ENCODE measurements at regions not wholly inside any gene's neighbourhood (a gene's known extent, or its start where the extent isn't known, plus 50 kb on each side); places are given as distances from the start of the nearest gene placed in this dataset.

DNA sequence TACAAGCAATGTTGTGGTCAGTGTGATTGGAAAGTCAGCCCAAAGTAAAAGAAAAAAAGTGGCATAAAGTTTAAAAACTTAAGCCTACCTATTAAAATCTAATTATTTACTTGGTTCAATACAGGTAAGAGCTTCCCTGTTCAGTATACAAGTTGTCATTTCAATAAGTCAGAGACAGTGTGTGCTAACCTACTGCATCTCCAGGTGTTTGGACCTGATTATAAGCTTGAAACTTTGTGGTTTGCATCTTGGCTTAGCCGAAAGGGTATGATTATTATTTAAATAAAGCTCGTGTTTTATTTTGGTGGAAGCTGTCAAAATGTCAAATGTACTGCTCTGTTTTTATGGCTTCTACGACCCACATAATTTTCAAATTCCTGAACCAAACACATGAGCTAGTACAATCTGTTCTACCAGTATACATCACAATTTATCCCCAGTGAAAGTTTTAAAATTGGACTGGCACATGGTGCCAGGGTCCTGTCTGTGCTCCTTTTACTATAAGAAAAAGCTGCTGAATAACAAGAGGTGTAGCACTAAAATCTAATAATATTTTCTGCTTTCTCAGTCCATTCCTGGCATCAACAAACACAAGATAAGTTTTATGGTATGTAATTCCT lies 103.9 kb upstream of the ANO3 start:
- TF ChIP-seq, protein P1, sequence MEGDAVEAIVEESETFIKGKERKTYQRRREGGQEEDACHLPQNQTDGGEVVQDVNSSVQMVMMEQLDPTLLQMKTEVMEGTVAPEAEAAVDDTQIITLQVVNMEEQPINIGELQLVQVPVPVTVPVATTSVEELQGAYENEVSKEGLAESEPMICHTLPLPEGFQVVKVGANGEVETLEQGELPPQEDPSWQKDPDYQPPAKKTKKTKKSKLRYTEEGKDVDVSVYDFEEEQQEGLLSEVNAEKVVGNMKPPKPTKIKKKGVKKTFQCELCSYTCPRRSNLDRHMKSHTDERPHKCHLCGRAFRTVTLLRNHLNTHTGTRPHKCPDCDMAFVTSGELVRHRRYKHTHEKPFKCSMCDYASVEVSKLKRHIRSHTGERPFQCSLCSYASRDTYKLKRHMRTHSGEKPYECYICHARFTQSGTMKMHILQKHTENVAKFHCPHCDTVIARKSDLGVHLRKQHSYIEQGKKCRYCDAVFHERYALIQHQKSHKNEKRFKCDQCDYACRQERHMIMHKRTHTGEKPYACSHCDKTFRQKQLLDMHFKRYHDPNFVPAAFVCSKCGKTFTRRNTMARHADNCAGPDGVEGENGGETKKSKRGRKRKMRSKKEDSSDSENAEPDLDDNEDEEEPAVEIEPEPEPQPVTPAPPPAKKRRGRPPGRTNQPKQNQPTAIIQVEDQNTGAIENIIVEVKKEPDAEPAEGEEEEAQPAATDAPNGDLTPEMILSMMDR (IDR thresholded peaks at IDR 0.05; ENCODE audit: extremely low read depth, insufficient read depth, missing control alignments), result no peak
- no peak for DNase-seq (ENCODE audit: low spot score)
- in situ Hi-C loops (cut with MboI; ENCODE audit: low pct_unique_long_range_greater_than_20kb, low sequenced_read_pairs, unreplicated experiment), result no loop called here

- no peak for DNase-seq (ENCODE audit: low spot score)
- in situ Hi-C loops (cut with MboI; ENCODE audit: low pct_unique_long_range_greater_than_20kb, low sequenced_read_pairs, unreplicated experiment), result no loop called here
- TF ChIP-seq, protein P1 (IDR thresholded peaks at IDR 0.05; ENCODE audit: extremely low read depth, insufficient read depth, missing control alignments), result no peak
These were observed 103.2 kb upstream of the ANO3 start for GRCh38 chr11:26228778-26229177.

- in situ Hi-C loops (cut with MboI; ENCODE audit: low pct_unique_long_range_greater_than_20kb, low sequenced_read_pairs, unreplicated experiment), result no loop called here
- no peak for DNase-seq (ENCODE audit: low spot score)
- TF ChIP-seq, protein P1 (IDR thresholded peaks at IDR 0.05; ENCODE audit: extremely low read depth, insufficient read depth, missing control alignments), result no peak
These were observed 102.7 kb upstream of the ANO3 start for GRCh38 chr11:26229257-26229656.

DNA sequence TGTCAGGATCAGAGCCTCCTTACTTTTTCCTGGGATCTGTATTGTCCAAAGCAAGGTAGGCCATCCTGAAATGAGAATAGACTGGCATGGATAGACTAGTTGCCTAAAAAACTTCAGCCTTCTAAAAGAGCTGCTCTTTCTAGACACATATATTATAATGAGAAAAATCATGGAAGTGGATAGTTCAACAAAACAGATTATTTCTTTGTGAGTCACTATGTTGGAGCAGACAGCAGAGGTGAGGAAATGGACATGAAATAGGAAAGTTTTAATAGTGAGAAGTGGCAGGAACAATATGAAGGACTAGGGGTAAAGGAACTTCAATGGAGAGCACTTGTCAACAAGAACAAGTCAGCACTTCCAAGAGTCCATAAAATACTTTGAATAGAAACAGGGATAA lies 101.9 kb upstream of the ANO3 start:
- in situ Hi-C loops (cut with MboI; ENCODE audit: low pct_unique_long_range_greater_than_20kb, low sequenced_read_pairs, unreplicated experiment), result no loop called here
- no peak for DNase-seq (ENCODE audit: low spot score)
- TF ChIP-seq, protein P1 (IDR thresholded peaks at IDR 0.05; ENCODE audit: extremely low read depth, insufficient read depth, missing control alignments), result no peak

DNA sequence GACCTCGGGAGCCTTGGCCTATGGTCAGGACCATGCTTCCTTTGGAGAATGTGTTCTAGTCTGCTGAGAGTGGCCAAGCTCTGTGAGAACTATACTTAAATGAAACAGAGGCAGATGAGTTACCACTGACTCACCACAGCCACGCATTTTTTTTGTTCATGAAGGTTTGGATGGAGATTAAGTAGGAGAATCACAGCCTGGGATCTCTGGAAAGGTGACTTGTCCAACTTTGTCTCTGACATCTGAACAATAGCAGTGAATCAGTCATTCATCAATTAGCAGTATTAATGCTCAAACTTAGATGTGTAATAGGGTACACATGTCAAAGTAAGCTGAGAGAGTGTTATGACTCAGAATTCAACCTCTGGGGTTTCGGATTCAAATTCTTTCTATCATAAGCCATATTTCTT lies 100.7 kb upstream of the ANO3 start:
- DNase-seq (ENCODE audit: low spot score), result no peak
- in situ Hi-C loops (cut with MboI; ENCODE audit: low pct_unique_long_range_greater_than_20kb, low sequenced_read_pairs, unreplicated experiment), result no loop called here
- TF ChIP-seq, protein P1 (IDR thresholded peaks at IDR 0.05; ENCODE audit: extremely low read depth, insufficient read depth, missing control alignments), result no peak

GRCh38 chr11:26234451-26234850 lies 97.5 kb upstream of the ANO3 start:
- no peak for DNase-seq (ENCODE audit: low spot score)
- in situ Hi-C loops (cut with MboI; ENCODE audit: low pct_unique_long_range_greater_than_20kb, low sequenced_read_pairs, unreplicated experiment), result no loop called here
- TF ChIP-seq, protein P1 (IDR thresholded peaks at IDR 0.05; ENCODE audit: extremely low read depth, insufficient read depth, missing control alignments), result no peak
